ENCODE measurements at regions not wholly inside any gene's neighbourhood (a gene's known extent, or its start where the extent isn't known, plus 50 kb on each side); places are given as distances from the start of the nearest gene placed in this dataset.

DNA sequence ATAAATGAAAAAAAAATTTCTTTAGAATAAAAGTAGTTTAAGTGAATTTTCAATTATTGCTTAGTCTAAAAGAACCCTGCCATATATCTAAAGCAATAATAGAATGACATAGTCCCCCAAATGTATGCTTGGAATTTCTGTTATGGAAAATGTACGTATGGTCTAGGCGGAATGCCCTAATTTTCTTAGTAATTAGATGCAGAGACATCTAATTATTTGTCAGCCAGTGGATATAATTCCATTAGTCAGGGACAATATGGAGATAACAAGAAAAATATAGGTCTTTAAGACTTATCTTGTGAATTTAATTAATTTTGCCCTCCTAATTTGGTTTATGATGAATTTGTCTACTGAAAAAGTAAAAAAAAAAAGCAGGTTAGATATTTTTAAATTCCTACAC lies 460.9 kb upstream of the SOX11 start:
- Histone ChIP-seq H3K4me2 (no peak overlapping the region), H3K27ac (no peak overlapping the region), H3K4me1 (no peaks in the 10 kb centered on the region), H3K9me3 (peaks cover 8% of the 10 kb centered on the region; the same call in 1 of the 3 replicates), H3K4me3 (no peak overlapping the region)
- POLR2A ChIA-PET, result no interaction called here
- no peak for ATAC-seq
- 38% methylated on average over 2 of the region's 2 CpGs for WGBS (ENCODE audit: missing lambda C conversion rate)
- CTCF ChIA-PET, result no interaction called here
- FAIRE-seq, result no peak
- no peak for TF ChIP-seq FOSB (CRISPR knock-in tag; IDR thresholded peaks at IDR 0.05)
- TF ChIP-seq, protein P1, sequence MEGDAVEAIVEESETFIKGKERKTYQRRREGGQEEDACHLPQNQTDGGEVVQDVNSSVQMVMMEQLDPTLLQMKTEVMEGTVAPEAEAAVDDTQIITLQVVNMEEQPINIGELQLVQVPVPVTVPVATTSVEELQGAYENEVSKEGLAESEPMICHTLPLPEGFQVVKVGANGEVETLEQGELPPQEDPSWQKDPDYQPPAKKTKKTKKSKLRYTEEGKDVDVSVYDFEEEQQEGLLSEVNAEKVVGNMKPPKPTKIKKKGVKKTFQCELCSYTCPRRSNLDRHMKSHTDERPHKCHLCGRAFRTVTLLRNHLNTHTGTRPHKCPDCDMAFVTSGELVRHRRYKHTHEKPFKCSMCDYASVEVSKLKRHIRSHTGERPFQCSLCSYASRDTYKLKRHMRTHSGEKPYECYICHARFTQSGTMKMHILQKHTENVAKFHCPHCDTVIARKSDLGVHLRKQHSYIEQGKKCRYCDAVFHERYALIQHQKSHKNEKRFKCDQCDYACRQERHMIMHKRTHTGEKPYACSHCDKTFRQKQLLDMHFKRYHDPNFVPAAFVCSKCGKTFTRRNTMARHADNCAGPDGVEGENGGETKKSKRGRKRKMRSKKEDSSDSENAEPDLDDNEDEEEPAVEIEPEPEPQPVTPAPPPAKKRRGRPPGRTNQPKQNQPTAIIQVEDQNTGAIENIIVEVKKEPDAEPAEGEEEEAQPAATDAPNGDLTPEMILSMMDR (IDR thresholded peaks at IDR 0.05), result no peak
- TF ChIP-seq CBX2 (IDR thresholded peaks at IDR 0.05; ENCODE audit: borderline replicate concordance, low read depth), result no peak
- no peak for TF ChIP-seq KDM1A (IDR thresholded peaks at IDR 0.05; ENCODE audit: low read depth)
- no peak for TF ChIP-seq ZC3H11A (IDR thresholded peaks at IDR 0.05)
- TF ChIP-seq, protein P2, sequence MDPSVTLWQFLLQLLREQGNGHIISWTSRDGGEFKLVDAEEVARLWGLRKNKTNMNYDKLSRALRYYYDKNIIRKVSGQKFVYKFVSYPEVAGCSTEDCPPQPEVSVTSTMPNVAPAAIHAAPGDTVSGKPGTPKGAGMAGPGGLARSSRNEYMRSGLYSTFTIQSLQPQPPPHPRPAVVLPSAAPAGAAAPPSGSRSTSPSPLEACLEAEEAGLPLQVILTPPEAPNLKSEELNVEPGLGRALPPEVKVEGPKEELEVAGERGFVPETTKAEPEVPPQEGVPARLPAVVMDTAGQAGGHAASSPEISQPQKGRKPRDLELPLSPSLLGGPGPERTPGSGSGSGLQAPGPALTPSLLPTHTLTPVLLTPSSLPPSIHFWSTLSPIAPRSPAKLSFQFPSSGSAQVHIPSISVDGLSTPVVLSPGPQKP (IDR thresholded peaks at IDR 0.05; ENCODE audit: low read depth, low read length), result no peak
- TF ChIP-seq HEYL (CRISPR knock-in tag; IDR thresholded peaks at IDR 0.05), result no peak
- TF ChIP-seq HDAC2 (IDR thresholded peaks at IDR 0.05), result no peak
- TF ChIP-seq ESRRA (IDR thresholded peaks at IDR 0.05; ENCODE audit: borderline replicate concordance, low read length), result no peak
- TF ChIP-seq, protein P3, sequence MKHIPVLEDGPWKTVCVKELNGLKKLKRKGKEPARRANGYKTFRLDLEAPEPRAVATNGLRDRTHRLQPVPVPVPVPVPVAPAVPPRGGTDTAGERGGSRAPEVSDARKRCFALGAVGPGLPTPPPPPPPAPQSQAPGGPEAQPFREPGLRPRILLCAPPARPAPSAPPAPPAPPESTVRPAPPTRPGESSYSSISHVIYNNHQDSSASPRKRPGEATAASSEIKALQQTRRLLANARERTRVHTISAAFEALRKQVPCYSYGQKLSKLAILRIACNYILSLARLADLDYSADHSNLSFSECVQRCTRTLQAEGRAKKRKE (CRISPR knock-in tag; IDR thresholded peaks at IDR 0.05; ENCODE audit: low read depth), result no peak
- TF ChIP-seq, protein P4, sequence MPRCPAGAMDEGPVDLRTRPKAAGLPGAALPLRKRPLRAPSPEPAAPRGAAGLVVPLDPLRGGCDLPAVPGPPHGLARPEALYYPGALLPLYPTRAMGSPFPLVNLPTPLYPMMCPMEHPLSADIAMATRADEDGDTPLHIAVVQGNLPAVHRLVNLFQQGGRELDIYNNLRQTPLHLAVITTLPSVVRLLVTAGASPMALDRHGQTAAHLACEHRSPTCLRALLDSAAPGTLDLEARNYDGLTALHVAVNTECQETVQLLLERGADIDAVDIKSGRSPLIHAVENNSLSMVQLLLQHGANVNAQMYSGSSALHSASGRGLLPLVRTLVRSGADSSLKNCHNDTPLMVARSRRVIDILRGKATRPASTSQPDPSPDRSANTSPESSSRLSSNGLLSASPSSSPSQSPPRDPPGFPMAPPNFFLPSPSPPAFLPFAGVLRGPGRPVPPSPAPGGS (IDR thresholded peaks at IDR 0.05), result no peak
- no peak for DNase-seq (ENCODE audit: low read depth in 1 of 2, low spot score in 1 of 2)

GRCh38 chr2:5234563-5234962 lies 457.6 kb upstream of the SOX11 start:
- no peak for ATAC-seq
- no peak for DNase-seq (ENCODE audit: low read depth in 1 of 2, low spot score in 1 of 2)
- CTCF ChIA-PET, result no interaction called here
- POLR2A ChIA-PET, result no interaction called here
- Histone ChIP-seq H3K4me2 (no peak overlapping the region), H3K4me3 (no peak overlapping the region), H3K9me3 (no peaks in the 10 kb centered on the region; the same call in 2 of the 3 replicates), H3K27ac (no peak overlapping the region), H3K4me1 (no peaks in the 10 kb centered on the region)
- WGBS (ENCODE audit: missing lambda C conversion rate), result 7% methylated on average over 2 of the region's 2 CpGs
- FAIRE-seq, result peak; percentile 70
- TF ChIP-seq RCOR1 (IDR thresholded peaks at IDR 0.05; ENCODE audit: low read depth, low read length), result no peak
- TF ChIP-seq, protein P4 (IDR thresholded peaks at IDR 0.05), result no peak

GRCh38 chr2:5235701-5236100 lies 456.5 kb upstream of the SOX11 start:
- DNase-seq (ENCODE audit: low read depth in 1 of 2, low spot score in 1 of 2), result no peak
- CTCF ChIA-PET, result interaction anchor here (1.6 kb wide), 1 partner anchor 10 kb away, joined by 3 read pairs; no protein-coding TSS in a partner anchor
- no peak for ATAC-seq
- H3K4me3 ChIP-seq, result no peak overlapping the region
- no peaks in the 10 kb centered on the region; the same call in 2 of the 3 replicates for H3K9me3 ChIP-seq
- no peak for FAIRE-seq
- no peaks in the 10 kb centered on the region for H3K4me1 ChIP-seq
- TF ChIP-seq, protein P5, sequence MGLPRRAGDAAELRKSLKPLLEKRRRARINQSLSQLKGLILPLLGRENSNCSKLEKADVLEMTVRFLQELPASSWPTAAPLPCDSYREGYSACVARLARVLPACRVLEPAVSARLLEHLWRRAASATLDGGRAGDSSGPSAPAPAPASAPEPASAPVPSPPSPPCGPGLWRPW (IDR thresholded peaks at IDR 0.05), result no peak
- no peak for TF ChIP-seq CHD4 (IDR thresholded peaks at IDR 0.05; ENCODE audit: borderline replicate concordance)
- TF ChIP-seq JUN (IDR thresholded peaks at IDR 0.05), result no peak
- TF ChIP-seq FOXS1 (CRISPR knock-in tag; IDR thresholded peaks at IDR 0.05), result no peak
- no peak for TF ChIP-seq MAX (IDR thresholded peaks at IDR 0.05)
- TF ChIP-seq FOSB (CRISPR knock-in tag; IDR thresholded peaks at IDR 0.05), result no peak
- no peak overlapping the region for H3K4me2 ChIP-seq
- no peak overlapping the region for H3K27ac ChIP-seq
- POLR2A ChIA-PET, result no interaction called here
- WGBS (ENCODE audit: missing lambda C conversion rate), result 54% methylated on average over 4 of the region's 9 CpGs
